IPS-NIHi7 (cell line): ENCODE measurements at regions not wholly inside any gene's neighbourhood (a gene's known extent, or its start where the extent isn't known, plus 50 kb on each side); places are given as distances from the start of the nearest gene placed in this dataset.
"Not testable (repeated sequence)": the region's sequence is repeated elsewhere in the genome, so short reads cannot be mapped to it uniquely, and the experiment has no call there.

Source experiments
- DNase-seq: peaks from one replicate; pipeline ENCODE4 v3.0.0; 2012; ENCODE audit warnings: mixed read lengths; ENCODE audit errors: extremely low spot score

- DNase-seq: no peak
Observed at GRCh38 chr2:147609301-147609700, 235.5 kb upstream of the ACVR2A start.

- DNase-seq: no peak
Observed at GRCh38 chr2:147607379-147607778, 237.4 kb upstream of the ACVR2A start.

- DNase-seq: no peak
Observed at GRCh38 chr2:147603876-147604275, 241.0 kb upstream of the ACVR2A start.

- no peak for DNase-seq
Observed at GRCh38 chr2:147603447-147603846, 241.4 kb upstream of the ACVR2A start.

GRCh38 chr2:147600646-147601045, 244.2 kb upstream of the ACVR2A start:
- no peak for DNase-seq

- no peak for DNase-seq
Observed at GRCh38 chr2:147600223-147600622, 244.6 kb upstream of the ACVR2A start.

GRCh38 chr2:147595200-147595599, 249.6 kb upstream of the ACVR2A start:
- DNase-seq: no peak

- DNase-seq: no peak
Observed at GRCh38 chr2:147594038-147594437, 250.8 kb upstream of the ACVR2A start.

- DNase-seq: not testable (repeated sequence)
Observed at GRCh38 chr2:147592784-147593183, 252.0 kb upstream of the ACVR2A start.

GRCh38 chr2:147589127-147589526, 255.7 kb upstream of the ACVR2A start:
- no peak for DNase-seq

GRCh38 chr2:147588191-147588590, 256.6 kb upstream of the ACVR2A start:
- DNase-seq: no peak

- DNase-seq: no peak
Observed at GRCh38 chr2:147578529-147578928, 266.3 kb upstream of the ACVR2A start.

- DNase-seq: no peak
Observed at GRCh38 chr2:147577998-147578380, 266.8 kb upstream of the ACVR2A start.

- DNase-seq: no peak
Observed at GRCh38 chr2:147577323-147577997, 267.4 kb upstream of the ACVR2A start.

GRCh38 chr2:147575106-147575505, 269.7 kb upstream of the ACVR2A start:
- no peak for DNase-seq

- no peak for DNase-seq
Observed at GRCh38 chr2:147572622-147573021, 272.2 kb upstream of the ACVR2A start.

GRCh38 chr2:147569426-147569825, 275.4 kb upstream of the ACVR2A start:
- no peak for DNase-seq

GRCh38 chr2:147568109-147568508, 276.7 kb upstream of the ACVR2A start:
- DNase-seq: no peak

GRCh38 chr2:147567136-147567535, 277.7 kb upstream of the ACVR2A start:
- no peak for DNase-seq

- DNase-seq: no peak
Observed at GRCh38 chr2:147560810-147561535, 283.9 kb upstream of the ACVR2A start.

GRCh38 chr2:147559070-147559725, 285.6 kb upstream of the ACVR2A start:
- no peak for DNase-seq

- no peak for DNase-seq
Observed at GRCh38 chr2:147558620-147559019, 286.2 kb upstream of the ACVR2A start.

GRCh38 chr2:147554521-147555107, 290.2 kb upstream of the ACVR2A start:
- DNase-seq: no peak
